T-helper 2 cell (primary cell): ENCODE measurements at regions not wholly inside any gene's neighbourhood (a gene's known extent, or its start where the extent isn't known, plus 50 kb on each side); places are given as distances from the start of the nearest gene placed in this dataset.

Experiments
- DNase-seq, 5 experiments: peaks; one replicate each; pipeline versions ENCODE4 v3.0.0 to v3.0.0-alpha.2; 2012 to 2022

GRCh38 chr13:103282571-103283450 is 216.6 kb upstream of the SLC10A2 start:
- no peak for DNase-seq

- no peak for DNase-seq
These were observed 211.9 kb upstream of the SLC10A2 start for GRCh38 chr13:103277959-103278694.

- DNase-seq = no peak
These were observed 210.7 kb upstream of the SLC10A2 start for GRCh38 chr13:103276775-103277498.

- no peak for DNase-seq
These were observed 209.5 kb upstream of the SLC10A2 start for GRCh38 chr13:103275722-103276121.

- no peak for DNase-seq
These were observed 208.9 kb upstream of the SLC10A2 start for GRCh38 chr13:103275081-103275480.

- no peak for DNase-seq
These were observed 207.6 kb upstream of the SLC10A2 start for GRCh38 chr13:103273825-103274224.

GRCh38 chr13:103272770-103273169 is 206.6 kb upstream of the SLC10A2 start:
- no peak for DNase-seq

- DNase-seq = no peak
These were observed 197.2 kb upstream of the SLC10A2 start for GRCh38 chr13:103263448-103263847.

- DNase-seq = no peak
These were observed 189.5 kb upstream of the SLC10A2 start for GRCh38 chr13:103255587-103256301.

GRCh38 chr13:103250071-103250470 is 183.9 kb upstream of the SLC10A2 start:
- no peak for DNase-seq

- no peak for DNase-seq
These were observed 180.5 kb upstream of the SLC10A2 start for GRCh38 chr13:103246581-103247200.

- DNase-seq = no peak
These were observed 177.3 kb upstream of the SLC10A2 start for GRCh38 chr13:103243495-103243894.

- DNase-seq = no peak
These were observed 172.2 kb upstream of the SLC10A2 start for GRCh38 chr13:103238441-103238840.

GRCh38 chr13:103236213-103236612 is 170.0 kb upstream of the SLC10A2 start:
- DNase-seq = no peak

GRCh38 chr13:103229674-103230073 is 163.5 kb upstream of the SLC10A2 start:
- DNase-seq = no peak

GRCh38 chr13:103224804-103225203 is 158.6 kb upstream of the SLC10A2 start:
- DNase-seq = no peak

GRCh38 chr13:103222683-103223082 is 156.5 kb upstream of the SLC10A2 start:
- DNase-seq = no peak

- DNase-seq = no peak
These were observed 152.0 kb upstream of the SLC10A2 start for GRCh38 chr13:103218253-103218652.

- DNase-seq = no peak
These were observed 146.9 kb upstream of the SLC10A2 start for GRCh38 chr13:103213152-103213551.

GRCh38 chr13:103210348-103210747 is 144.1 kb upstream of the SLC10A2 start:
- DNase-seq = no peak

- no peak for DNase-seq
These were observed 137.6 kb upstream of the SLC10A2 start for GRCh38 chr13:103203735-103204330.
